Caco-2 (cell line): ENCODE measurements at regions not wholly inside any gene's neighbourhood (a gene's known extent, or its start where the extent isn't known, plus 50 kb on each side); places are given as distances from the start of the nearest gene placed in this dataset.

ENCODE experiments used
- BruUV-seq: library from RNA; stranded (reverse); fragments of 400-500 nt; replicated peaks from 2 replicates; lab custom pipeline; 2021; lab: Mats Ljungman, UMichigan
- CTCF ChIA-PET: fragments of 300-600 bp; sonication (Branson Sonifier 250); formaldehyde crosslinking; loops from one replicate; lab custom pipeline; 2022; ENCODE audit warnings: antibody characterized with exemption; lab: Charles Lee
- POLR2A ChIA-PET: fragments of 300-600 bp; sonication (Branson Sonifier 250); formaldehyde crosslinking; loops from one replicate; lab custom pipeline; 2022; ENCODE audit warnings: antibody characterized with exemption; lab: Charles Lee
- DNase-seq, 2 experiments: peaks; one replicate each; pipeline versions ENCODE4 v3.0.0 to v3.0.0-alpha.2; 2020 to 2022
- H3K27me3 ChIP-seq: replicated peaks from 2 replicates; pipeline ENCODE4 v1.6.0; 2011; ENCODE audit warnings: low read length; ENCODE audit not compliant: control insufficient read depth, insufficient read depth
- H3K36me3 ChIP-seq: 2 replicates; pipeline ENCODE4 v1.5.1; 2011; ENCODE audit warnings: low read length; ENCODE audit not compliant: control insufficient read depth, insufficient read depth
- H3K4me1 ChIP-seq: fragments of 250-450 bp; sonication (Bioruptor Pico); 2 replicates; pipeline ENCODE4 v1.5.1; 2020; ENCODE audit warnings: mild to moderate bottlenecking
- H3K4me3 ChIP-seq: 2 replicates; pipeline ENCODE4 v1.5.1; 2011; ENCODE audit warnings: low read depth, mild to moderate bottlenecking, control low read depth, low read length
- H3K9me3 ChIP-seq: fragments of 250-450 bp; sonication (Bioruptor Pico); 2 replicates; pipeline ENCODE4 v1.5.1; 2020; ENCODE audit warnings: mild to moderate bottlenecking, moderate library complexity
- H3K27ac Mint-ChIP-seq: one replicate; pipeline ENCODE4 v1.8.0; 2022; ENCODE audit warnings: mixed read lengths; ENCODE audit not compliant: unreplicated experiment
- H3K27me3 Mint-ChIP-seq: one replicate; pipeline ENCODE4 v1.8.0; 2022; ENCODE audit warnings: mixed read lengths; ENCODE audit not compliant: insufficient read depth, unreplicated experiment
- H3K36me3 Mint-ChIP-seq: one replicate; pipeline ENCODE4 v1.8.0; 2022; ENCODE audit warnings: mild to moderate bottlenecking, mixed read lengths; ENCODE audit not compliant: insufficient read depth, unreplicated experiment
- H3K4me1 Mint-ChIP-seq: one replicate; pipeline ENCODE4 v1.8.0; 2022; ENCODE audit warnings: low read depth, mixed read lengths; ENCODE audit not compliant: unreplicated experiment
- H3K4me3 Mint-ChIP-seq: one replicate; pipeline ENCODE4 v1.8.0; 2022; ENCODE audit warnings: mild to moderate bottlenecking, moderate library complexity, mixed read lengths; ENCODE audit not compliant: unreplicated experiment
- H3K9me3 Mint-ChIP-seq: one replicate; pipeline ENCODE4 v1.8.0; 2022; ENCODE audit warnings: mixed read lengths; ENCODE audit not compliant: unreplicated experiment
- CTCF ChIP-seq, 2 experiments: fragments of 200-600 bp in 1 of 2; IDR thresholded peaks; 1 replicate in 1 of 2; 2 replicates in 1 of 2; pipeline versions ENCODE4 v1.5.1 to v1.8.0; 2011 to 2022; ENCODE audit warnings: antibody characterized with exemption in 1 of 2, control low read depth in 1 of 2, inconsistent platforms in 1 of 2, low read depth in 1 of 2, low read length in 1 of 2, mild to moderate bottlenecking in 1 of 2, moderate library complexity in 1 of 2; ENCODE audit not compliant: insufficient read depth in 1 of 2, severe bottlenecking in 1 of 2, unreplicated experiment in 1 of 2
- intact Hi-C: fragments of 100-400 bp; cut with micrococcal nuclease; formaldehyde crosslinking; loops from one replicate; pipeline ENCODE4 v1.10.0; 2022; ENCODE audit not compliant: unreplicated experiment

- POLR2A ChIA-PET: no interaction called here
- peaks cover 17% of the 10 kb centered on the region for H3K4me1 ChIP-seq
- intact Hi-C loops: no loop called here
- no peaks in the 10 kb centered on the region for H3K36me3 ChIP-seq
- H3K4me3 ChIP-seq: no peak overlapping the region
- Mint-ChIP-seq H3K4me1 (peaks cover 12% of the 10 kb centered on the region), H3K9me3 (no peaks in the 10 kb centered on the region), H3K36me3 (no peaks in the 10 kb centered on the region), H3K27me3 (no peaks in the 10 kb centered on the region), H3K4me3 (no peak overlapping the region), H3K27ac (no peak overlapping the region)
- BruUV-seq: no TSS peak
- TF ChIP-seq CTCF (IDR thresholded peaks at IDR 0.05; ENCODE audit: insufficient read depth in 1 of 2, low read depth in 1 of 2, low read length in 1 of 2, severe bottlenecking in 1 of 2, unreplicated experiment in 1 of 2): no peak
- H3K27me3 ChIP-seq: no peaks in the 10 kb centered on the region
- no peaks in the 10 kb centered on the region for H3K9me3 ChIP-seq
- CTCF ChIA-PET: no interaction called here
- no peak for DNase-seq
Observed at GRCh38 chr6:149138089-149138488, 179.4 kb upstream of the TAB2 start.

DNA sequence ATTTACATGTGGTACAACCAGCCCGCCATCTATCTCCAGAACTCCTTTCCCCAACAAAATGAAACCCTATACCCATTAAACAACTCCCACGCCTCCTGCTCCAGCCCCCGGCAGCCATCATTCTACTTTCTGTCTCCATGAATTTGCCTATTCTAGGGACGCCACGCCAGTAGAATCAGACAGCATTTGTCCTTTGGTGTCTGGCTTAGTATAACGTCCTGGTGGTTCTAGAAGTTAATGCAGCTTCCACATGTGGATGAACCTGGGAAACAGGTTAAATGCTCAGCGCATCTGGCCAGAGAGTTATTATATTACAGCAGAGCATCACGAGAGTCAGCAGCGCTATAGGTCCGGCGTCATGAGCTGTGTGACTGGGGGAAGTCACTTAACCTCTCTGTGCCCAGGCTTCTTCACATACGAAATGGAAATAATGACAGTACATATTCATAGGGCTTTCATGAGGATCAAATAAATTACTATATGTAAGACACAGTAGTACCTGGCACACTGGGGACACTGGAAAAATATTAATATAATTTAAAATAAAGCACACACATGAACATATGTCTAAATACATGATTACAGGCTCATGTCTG lies 178.7 kb upstream of the TAB2 start:
- Mint-ChIP-seq H3K36me3 (no peaks in the 10 kb centered on the region), H3K9me3 (no peaks in the 10 kb centered on the region), H3K27me3 (no peaks in the 10 kb centered on the region), H3K4me3 (no peak overlapping the region), H3K4me1 (peaks cover 12% of the 10 kb centered on the region), H3K27ac (no peak overlapping the region)
- DNase-seq: no peak
- ChIA-PET POLR2A (no interaction called here), CTCF (no interaction called here)
- BruUV-seq: no TSS peak
- Histone ChIP-seq H3K27me3 (no peaks in the 10 kb centered on the region), H3K36me3 (no peaks in the 10 kb centered on the region), H3K4me3 (no peak overlapping the region), H3K9me3 (no peaks in the 10 kb centered on the region), H3K4me1 (peaks cover 17% of the 10 kb centered on the region)
- TF ChIP-seq CTCF (IDR thresholded peaks at IDR 0.05; ENCODE audit: insufficient read depth in 1 of 2, low read depth in 1 of 2, low read length in 1 of 2, severe bottlenecking in 1 of 2, unreplicated experiment in 1 of 2): no peak
- intact Hi-C loops: no loop called here

GRCh38 chr6:149139782-149140136 lies 177.8 kb upstream of the TAB2 start:
- Histone ChIP-seq H3K4me3 (no peak overlapping the region), H3K27me3 (no peaks in the 10 kb centered on the region), H3K9me3 (no peaks in the 10 kb centered on the region), H3K36me3 (no peaks in the 10 kb centered on the region), H3K4me1 (peaks cover 11% of the 10 kb centered on the region; the same call in 1 of the 2 replicates)
- CTCF ChIA-PET: no interaction called here
- H3K4me3 Mint-ChIP-seq: no peak overlapping the region
- peak overlapping the region; percentile 20 for H3K27ac Mint-ChIP-seq
- no peaks in the 10 kb centered on the region for H3K27me3 Mint-ChIP-seq
- H3K36me3 Mint-ChIP-seq: no peaks in the 10 kb centered on the region
- no TSS peak for BruUV-seq
- intact Hi-C loops: no loop called here
- no peaks in the 10 kb centered on the region for H3K9me3 Mint-ChIP-seq
- DNase-seq: no peak
- H3K4me1 Mint-ChIP-seq: peaks cover 12% of the 10 kb centered on the region
- no peak for TF ChIP-seq CTCF (IDR thresholded peaks at IDR 0.05; ENCODE audit: insufficient read depth in 1 of 2, low read depth in 1 of 2, low read length in 1 of 2, severe bottlenecking in 1 of 2, unreplicated experiment in 1 of 2)
- POLR2A ChIA-PET: no interaction called here
